ENCODE measurements at regions not wholly inside any gene's neighbourhood (a gene's known extent, or its start where the extent isn't known, plus 50 kb on each side); places are given as distances from the start of the nearest gene placed in this dataset.

GRCh38 chr3:118401887-118402286 is 632.8 kb downstream of the IGSF11 start:
- Histone ChIP-seq H3K27me3 (replicated peaks; ENCODE audit: control insufficient read depth, insufficient read depth, low read length) (no peaks in the 10 kb centered on the region), H3K4me3 (ENCODE audit: low read depth, low read length) (no peak overlapping the region), H3K9me3 (no peaks in the 10 kb centered on the region), H3K36me3 (ENCODE audit: control insufficient read depth, insufficient read depth, low read length) (no peaks in the 10 kb centered on the region), H3K4me1 (no peaks in the 10 kb centered on the region)
- no TSS peak for BruUV-seq (replicated peaks)
- no peaks in the 10 kb centered on the region for H3K27me3 Mint-ChIP-seq (ENCODE audit: insufficient read depth, unreplicated experiment)
- DNase-seq, result no peak
- no peak overlapping the region for H3K4me3 Mint-ChIP-seq (ENCODE audit: unreplicated experiment)
- ChIA-PET CTCF (no interaction called here), POLR2A (no interaction called here)
- no peaks in the 10 kb centered on the region for H3K36me3 Mint-ChIP-seq (ENCODE audit: insufficient read depth, unreplicated experiment)
- intact Hi-C loops (cut with micrococcal nuclease; ENCODE audit: unreplicated experiment), result no loop called here
- TF ChIP-seq CTCF (IDR thresholded peaks at IDR 0.05; ENCODE audit: insufficient read depth in 1 of 2, low read depth in 1 of 2, low read length in 1 of 2, severe bottlenecking in 1 of 2, unreplicated experiment in 1 of 2), result no peak
- no peak overlapping the region for H3K27ac Mint-ChIP-seq (ENCODE audit: unreplicated experiment)
- H3K9me3 Mint-ChIP-seq (ENCODE audit: unreplicated experiment), result no peaks in the 10 kb centered on the region
- H3K4me1 Mint-ChIP-seq (ENCODE audit: low read depth, unreplicated experiment), result peaks cover 4% of the 10 kb centered on the region

GRCh38 chr3:118402971-118403370 is 631.7 kb downstream of the IGSF11 start:
- no peaks in the 10 kb centered on the region for H3K27me3 ChIP-seq (replicated peaks; ENCODE audit: control insufficient read depth, insufficient read depth, low read length)
- no peak for DNase-seq
- POLR2A ChIA-PET, result no interaction called here
- CTCF ChIA-PET, result no interaction called here
- H3K9me3 Mint-ChIP-seq (ENCODE audit: unreplicated experiment), result no peaks in the 10 kb centered on the region
- no peak for TF ChIP-seq CTCF (IDR thresholded peaks at IDR 0.05; ENCODE audit: insufficient read depth in 1 of 2, low read depth in 1 of 2, low read length in 1 of 2, severe bottlenecking in 1 of 2, unreplicated experiment in 1 of 2)
- H3K4me1 Mint-ChIP-seq (ENCODE audit: low read depth, unreplicated experiment), result peaks cover 7% of the 10 kb centered on the region
- H3K36me3 Mint-ChIP-seq (ENCODE audit: insufficient read depth, unreplicated experiment), result no peaks in the 10 kb centered on the region
- no TSS peak for BruUV-seq (replicated peaks)
- no peaks in the 10 kb centered on the region for H3K9me3 ChIP-seq
- no peak overlapping the region for H3K4me3 ChIP-seq (ENCODE audit: low read depth, low read length)
- H3K27ac Mint-ChIP-seq (ENCODE audit: unreplicated experiment), result no peak overlapping the region
- H3K36me3 ChIP-seq (ENCODE audit: control insufficient read depth, insufficient read depth, low read length), result no peaks in the 10 kb centered on the region
- no peaks in the 10 kb centered on the region for H3K4me1 ChIP-seq
- H3K27me3 Mint-ChIP-seq (ENCODE audit: insufficient read depth, unreplicated experiment), result no peaks in the 10 kb centered on the region
- intact Hi-C loops (cut with micrococcal nuclease; ENCODE audit: unreplicated experiment), result no loop called here
- H3K4me3 Mint-ChIP-seq (ENCODE audit: unreplicated experiment), result no peak overlapping the region

GRCh38 chr3:118406562-118406961 is 628.1 kb downstream of the IGSF11 start:
- POLR2A ChIA-PET, result no interaction called here
- Histone ChIP-seq H3K9me3 (no peaks in the 10 kb centered on the region), H3K36me3 (ENCODE audit: control insufficient read depth, insufficient read depth, low read length) (no peaks in the 10 kb centered on the region), H3K4me3 (ENCODE audit: low read depth, low read length) (no peak overlapping the region), H3K27me3 (replicated peaks; ENCODE audit: control insufficient read depth, insufficient read depth, low read length) (no peaks in the 10 kb centered on the region), H3K4me1 (no peaks in the 10 kb centered on the region)
- H3K27ac Mint-ChIP-seq (ENCODE audit: unreplicated experiment), result no peak overlapping the region
- BruUV-seq (replicated peaks), result no TSS peak
- intact Hi-C loops (cut with micrococcal nuclease; ENCODE audit: unreplicated experiment), result no loop called here
- CTCF ChIA-PET, result no interaction called here
- no peaks in the 10 kb centered on the region for H3K36me3 Mint-ChIP-seq (ENCODE audit: insufficient read depth, unreplicated experiment)
- H3K4me1 Mint-ChIP-seq (ENCODE audit: low read depth, unreplicated experiment), result peaks cover 7% of the 10 kb centered on the region
- H3K4me3 Mint-ChIP-seq (ENCODE audit: unreplicated experiment), result no peak overlapping the region
- no peak for DNase-seq
- TF ChIP-seq CTCF (IDR thresholded peaks at IDR 0.05; ENCODE audit: insufficient read depth in 1 of 2, low read depth in 1 of 2, low read length in 1 of 2, severe bottlenecking in 1 of 2, unreplicated experiment in 1 of 2), result no peak
- no peaks in the 10 kb centered on the region for H3K27me3 Mint-ChIP-seq (ENCODE audit: insufficient read depth, unreplicated experiment)
- no peaks in the 10 kb centered on the region for H3K9me3 Mint-ChIP-seq (ENCODE audit: unreplicated experiment)
